GM21447 (cell line): ENCODE measurements at regions not wholly inside any gene's neighbourhood (a gene's known extent, or its start where the extent isn't known, plus 50 kb on each side); places are given as distances from the start of the nearest gene placed in this dataset.

Experiments
- ATAC-seq: cut with Tn5 transposase; IDR thresholded peaks from one replicate; pipeline ENCODE4 v1.9.1; 2021; ENCODE audit not compliant: unreplicated experiment

DNA sequence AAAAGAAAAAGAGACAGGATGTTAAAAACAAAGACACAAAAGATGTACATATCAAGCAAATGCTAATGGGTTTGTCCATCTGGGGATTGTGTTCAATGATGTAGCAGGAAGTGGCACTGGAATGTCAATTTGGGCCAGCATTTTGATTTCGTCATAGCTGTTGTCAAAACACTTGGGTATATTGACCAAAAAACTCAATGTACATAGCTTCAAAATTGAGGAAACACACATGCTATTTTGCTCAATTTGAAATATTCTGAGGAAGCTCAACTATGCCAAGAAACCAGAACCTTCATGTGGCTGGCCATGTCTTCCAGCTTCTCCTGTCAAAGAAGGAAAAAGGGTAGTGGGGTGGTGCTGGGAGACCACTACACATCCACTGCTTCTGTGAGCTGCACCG lies 212.7 kb upstream of the GHITM start:
- no peak for ATAC-seq

DNA sequence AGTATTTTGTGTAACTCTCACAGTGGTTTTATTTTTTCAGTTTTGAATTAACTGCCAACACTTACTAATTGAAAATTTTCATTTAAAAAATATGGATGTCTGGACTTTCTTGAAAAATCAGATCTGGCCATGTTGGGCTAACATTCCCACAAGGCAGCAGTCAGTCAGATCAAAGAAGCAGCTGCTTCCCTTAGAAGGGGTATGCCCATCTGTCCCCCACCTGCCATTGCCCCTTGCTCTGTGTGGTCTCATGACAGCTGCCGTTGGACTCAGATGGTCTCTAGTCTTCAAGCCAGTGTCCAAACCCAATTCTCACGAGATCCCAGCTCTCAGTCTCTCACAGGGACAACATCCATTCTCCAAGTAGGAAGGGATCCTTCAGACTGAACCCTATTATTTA lies 212.1 kb upstream of the GHITM start:
- no peak for ATAC-seq

DNA sequence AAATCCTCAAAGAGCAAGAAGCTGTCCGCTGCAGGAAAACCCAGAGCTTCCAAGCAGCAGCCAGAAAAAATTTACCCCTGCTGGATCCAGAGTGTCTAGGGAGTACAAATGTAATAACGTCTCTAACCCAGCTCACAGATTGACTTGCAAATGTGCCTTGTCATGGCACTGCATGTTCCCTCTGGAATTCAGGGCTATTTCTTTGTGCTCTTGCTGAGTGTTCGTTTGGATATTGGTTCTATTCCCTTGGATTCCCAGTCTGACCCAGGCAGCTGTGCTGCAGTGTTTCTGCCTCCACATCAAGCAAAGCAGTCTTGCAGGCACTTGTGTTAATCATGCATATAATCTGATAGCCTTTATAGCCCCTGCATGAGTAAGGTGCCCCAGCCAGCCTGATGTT lies 209.9 kb upstream of the GHITM start:
- no peak for ATAC-seq

DNA sequence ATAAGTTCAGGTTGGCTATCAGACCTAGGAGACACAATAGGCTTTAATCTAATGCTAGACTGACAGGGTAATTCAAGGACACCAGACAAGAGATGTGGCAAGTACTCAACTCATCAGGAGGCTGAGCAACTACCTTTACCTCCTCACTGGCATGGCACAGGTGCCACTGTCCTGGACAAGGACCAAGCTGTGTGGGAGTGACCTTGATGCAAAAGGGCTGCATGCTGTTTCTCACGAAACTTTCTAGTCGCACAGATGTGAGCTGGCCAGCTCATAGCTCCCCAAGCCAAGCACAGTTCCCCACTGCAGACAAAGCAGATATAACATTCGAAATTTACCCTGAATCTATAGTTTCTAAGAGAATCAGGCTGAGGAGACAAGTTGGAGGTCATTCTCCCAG lies 207.6 kb upstream of the GHITM start:
- no peak for ATAC-seq

DNA sequence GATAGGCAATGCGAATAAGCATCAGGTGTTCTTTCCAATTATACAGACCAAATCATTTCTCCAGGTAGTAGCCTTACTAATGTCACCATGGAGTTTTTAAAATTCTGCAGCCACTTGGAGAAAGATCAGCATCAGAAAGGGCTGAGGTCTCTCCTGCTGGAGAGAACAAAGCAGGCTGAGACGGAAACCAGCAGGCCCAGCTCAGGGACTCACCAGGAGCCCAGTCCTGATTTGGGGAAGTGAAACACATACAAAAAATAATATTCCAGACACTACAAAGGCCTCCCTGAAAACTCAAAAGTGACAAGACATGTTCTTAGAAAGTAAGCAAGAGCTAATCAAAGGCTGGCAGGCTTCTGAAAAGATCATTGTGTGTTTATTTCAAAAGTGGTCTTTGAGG lies 207.1 kb upstream of the GHITM start:
- no peak for ATAC-seq

DNA sequence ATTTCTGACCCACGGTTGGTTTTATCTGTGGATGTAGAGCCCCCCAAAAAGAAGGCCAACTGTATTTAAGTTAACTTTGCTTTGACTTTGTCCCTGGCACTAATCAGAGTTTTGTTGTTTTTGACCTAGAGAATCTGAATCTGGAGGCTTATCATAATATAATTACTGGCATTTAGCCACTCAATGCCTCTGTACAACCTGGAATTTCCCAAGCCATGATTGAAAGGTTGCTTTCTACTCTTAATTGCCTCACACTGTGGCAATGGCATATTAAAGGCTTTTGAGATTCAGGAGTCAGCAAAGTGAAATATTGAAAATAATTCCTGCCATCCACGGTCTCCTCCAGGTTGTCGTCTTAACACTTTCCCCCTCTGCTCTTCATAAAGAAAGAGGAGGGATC lies 205.2 kb upstream of the GHITM start:
- ATAC-seq, result no peak

DNA sequence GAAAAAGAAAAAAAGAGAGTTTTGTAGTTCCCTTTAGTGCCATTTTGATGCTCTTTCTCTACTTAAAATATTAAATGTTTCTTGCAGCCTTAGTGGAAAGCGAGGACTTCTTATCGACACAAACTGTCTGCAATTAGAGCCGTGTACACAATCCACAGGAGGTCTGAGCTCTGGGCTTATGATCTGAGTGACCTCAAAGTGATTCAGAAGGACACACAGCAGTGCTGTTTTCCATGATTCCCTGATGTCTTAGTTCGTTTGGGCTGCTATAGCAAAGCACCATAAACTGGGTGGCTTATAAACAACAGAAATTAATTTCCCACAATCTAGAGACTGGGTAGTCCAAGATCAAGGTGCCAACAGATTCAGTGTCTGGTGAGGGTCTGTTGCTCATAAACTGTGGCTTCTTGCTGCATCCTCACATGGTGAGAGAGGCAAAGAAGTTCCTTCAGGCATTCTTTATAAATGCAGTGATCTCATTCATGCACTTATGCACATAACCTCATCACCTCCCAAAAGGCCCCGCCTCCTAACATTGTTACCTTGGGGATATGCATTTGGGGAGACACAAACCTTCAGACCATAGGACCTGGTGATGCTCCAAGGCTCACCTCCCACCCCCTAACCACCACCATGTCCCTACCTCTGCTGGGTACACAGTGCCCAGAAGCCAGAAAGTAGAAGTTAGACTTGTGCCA lies 204.5 kb upstream of the GHITM start:
- ATAC-seq, result no peak

DNA sequence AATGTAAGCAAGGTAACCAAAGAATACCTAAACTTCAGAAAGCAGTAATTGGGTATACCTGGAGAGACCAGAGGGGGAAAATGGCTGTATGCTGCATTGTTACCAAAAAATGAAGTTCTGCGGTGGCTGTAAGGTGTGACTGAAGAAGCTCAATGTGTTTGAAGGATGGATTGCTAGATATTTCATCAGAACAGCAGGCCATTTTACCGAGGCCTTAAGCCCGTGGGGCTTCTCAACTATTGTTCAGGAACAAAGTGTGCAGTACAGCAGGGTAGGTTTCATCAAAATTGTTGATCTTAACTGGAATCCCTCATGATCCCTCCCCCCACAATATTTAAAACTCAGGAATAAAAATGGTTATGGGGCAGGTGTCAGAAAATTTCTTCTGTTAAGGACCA lies 204.0 kb upstream of the GHITM start:
- no peak for ATAC-seq

DNA sequence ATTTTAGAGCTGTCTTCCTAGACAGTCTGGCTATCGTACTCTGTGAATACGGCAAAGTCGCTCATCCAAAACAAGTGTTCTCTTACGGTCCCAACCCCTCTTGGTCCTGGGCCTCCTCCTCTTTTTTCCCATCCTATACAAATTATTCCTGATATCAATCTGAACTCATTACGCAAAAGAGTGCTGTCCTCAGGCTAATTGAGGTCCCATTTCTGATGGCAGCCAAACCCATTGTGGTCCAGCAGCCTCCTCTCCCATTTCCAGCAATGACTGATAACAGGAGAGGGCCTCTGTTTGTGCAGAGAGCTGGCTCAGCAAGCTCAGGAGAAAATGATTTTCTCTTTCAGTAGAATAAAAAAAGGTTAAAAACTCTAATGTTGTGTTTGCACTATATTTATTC lies 203.4 kb upstream of the GHITM start:
- ATAC-seq, result no peak

DNA sequence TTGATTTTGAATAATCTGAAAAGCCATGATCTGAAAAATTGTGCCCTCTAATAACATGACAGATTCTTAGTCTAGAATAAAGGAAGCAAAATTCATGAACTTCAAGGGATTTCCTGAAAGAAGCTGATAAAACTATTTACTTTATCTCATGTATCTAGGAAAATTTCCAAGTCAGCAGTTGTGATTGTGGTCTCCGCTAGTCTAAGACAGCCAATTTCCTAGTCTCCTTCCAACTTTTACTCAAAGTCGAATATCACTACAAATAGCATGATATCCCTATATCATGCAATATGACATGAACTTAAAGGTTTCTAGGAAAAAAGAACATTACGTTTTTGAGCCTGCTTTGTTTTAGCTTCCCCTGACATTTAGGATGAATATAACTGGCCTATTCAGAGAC lies 202.1 kb upstream of the GHITM start:
- no peak for ATAC-seq

DNA sequence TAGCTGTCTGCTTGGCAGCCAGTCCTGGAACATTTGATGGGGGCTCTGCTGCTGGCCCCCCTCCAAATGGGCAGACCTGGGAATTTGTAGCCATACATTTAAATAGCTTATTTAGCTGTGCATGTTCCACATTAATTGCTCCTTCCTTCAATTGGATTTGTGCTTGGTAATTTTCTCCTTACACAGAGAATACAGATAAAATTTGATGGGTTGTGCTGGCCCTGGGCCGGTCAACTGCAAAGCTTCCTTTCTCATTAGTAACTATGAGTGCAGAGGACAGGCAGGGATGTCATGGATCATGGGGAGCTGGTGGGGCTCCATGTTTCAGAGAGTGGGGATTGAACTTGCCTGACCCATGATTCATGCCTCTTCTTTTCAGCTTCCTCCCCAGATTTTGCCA lies 201.5 kb upstream of the GHITM start:
- no peak for ATAC-seq

DNA sequence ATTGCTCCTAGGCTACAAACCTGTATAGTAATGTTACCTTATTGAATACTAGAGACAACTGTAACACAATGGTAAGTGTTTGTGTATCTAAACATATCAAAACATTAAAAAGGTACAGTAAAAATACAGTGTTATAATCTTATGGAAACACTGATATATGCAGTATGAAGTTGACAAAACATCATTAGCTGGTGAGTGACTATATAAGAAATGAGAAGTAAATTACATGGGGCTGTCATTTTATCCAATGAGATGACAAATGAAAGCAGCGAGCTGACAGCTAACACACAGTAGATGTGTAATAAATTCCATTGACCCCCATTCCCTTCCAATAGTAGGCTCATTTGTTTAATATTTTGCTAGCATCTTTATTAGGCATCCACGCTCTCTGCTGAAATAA lies 198.1 kb upstream of the GHITM start:
- ATAC-seq, result no peak

DNA sequence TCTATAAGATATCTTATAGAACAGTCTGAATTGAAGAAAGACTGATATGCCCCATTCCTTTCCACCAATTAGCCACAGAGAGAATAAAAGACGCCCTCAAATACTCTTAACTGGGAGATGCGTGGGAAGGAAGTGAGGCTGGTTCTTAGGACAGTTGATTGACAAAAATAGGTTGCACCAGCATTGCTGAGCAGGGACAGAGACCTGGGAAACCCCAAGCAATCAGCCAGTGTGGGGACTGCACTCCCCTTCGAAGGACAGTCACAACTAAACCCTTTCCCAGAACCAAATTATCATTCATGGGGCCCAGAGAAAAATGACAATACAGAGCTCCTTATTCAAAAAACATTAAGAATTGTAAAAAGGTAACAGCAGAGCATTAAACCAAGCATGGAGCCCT lies 196.9 kb upstream of the GHITM start:
- ATAC-seq, result no peak

DNA sequence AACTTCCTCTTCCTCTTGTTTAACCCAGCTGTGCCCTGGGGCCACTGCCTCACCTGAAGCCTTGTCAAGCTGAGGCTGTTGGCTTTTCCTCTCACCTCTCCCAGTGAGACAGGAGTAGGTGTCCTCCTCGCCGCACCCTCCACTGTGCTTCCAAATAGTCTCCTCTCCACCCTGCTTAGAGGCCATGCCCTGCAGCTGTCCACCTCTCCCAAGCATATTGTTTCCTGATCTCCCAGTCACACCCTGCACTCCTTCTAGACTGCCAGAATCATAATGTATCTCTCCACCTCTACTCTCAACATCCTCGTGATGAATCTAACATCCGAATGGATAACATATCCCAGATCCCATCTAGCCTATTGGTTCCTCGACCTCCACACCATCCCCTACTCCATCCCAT lies 196.3 kb upstream of the GHITM start:
- no peak for ATAC-seq

DNA sequence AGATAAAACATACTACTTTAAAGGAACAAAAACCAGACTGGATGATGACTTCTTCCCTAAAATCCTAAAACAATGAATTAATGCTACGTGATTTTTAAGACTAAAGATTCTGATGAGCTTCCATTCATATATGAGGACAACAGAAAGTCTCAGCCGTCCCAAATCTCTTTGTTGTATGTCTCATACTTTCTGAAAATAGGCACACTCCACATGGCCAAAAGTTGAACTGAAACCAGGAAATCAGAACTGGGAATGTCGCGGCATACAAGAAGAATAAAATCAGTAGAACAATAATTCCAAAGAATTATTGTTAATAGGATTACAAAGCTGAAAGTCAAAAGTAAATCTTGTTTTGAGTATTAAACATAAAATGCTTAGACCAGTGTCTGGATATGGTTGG lies 195.4 kb upstream of the GHITM start:
- no peak for ATAC-seq

DNA sequence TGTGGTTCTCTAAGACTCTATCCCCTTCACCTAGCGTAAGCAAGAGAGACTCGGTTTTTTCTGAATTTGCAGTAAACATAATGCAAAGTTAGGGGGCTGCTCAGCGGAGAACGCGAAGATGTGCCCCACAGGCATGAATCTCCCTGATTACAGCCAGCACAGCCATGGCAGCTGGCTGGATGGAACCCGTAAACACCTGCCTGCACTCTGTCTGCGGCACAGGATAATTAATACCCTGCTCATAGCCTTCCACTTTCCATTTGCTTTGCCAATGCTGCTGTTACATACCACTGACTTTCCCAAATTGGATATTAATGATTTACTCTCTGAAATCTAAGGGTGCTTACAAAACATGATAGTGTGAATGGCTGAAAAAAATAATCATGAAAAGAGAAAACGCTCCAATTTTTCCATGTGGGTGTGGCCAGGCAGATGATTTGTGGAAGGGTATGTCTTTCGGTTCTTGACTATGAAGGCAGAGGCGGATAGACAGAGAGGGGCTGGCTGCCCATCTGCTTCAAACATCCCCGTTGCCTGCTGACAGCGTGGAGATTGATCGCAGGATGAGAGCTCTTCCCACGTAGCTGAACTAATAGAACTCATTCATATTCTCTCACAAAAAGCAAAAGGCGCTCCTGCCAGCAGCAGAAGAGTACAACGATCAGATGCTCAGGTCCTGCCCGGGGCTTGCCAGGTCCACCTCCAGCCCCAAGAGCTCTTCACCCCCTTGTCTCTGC lies 193.2 kb upstream of the GHITM start:
- no peak for ATAC-seq

DNA sequence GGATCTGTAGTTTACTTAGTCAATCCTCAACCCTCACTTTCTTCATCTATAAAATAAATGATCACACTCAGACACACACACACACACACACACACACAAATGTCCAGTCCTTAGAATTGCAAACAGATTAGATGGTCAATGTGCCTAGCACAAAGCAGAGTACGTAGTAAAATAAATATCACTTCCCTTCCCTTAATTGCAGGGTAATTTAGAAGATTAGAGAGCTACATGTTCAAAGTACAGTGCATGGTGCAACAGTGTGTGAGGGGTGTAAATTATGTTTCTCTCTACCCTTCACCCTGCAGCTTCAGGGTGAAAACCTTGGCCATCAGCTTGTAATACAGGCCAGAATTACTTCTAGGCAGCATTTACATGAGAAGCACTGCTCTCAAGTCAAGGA lies 187.0 kb upstream of the GHITM start:
- ATAC-seq, result no peak

DNA sequence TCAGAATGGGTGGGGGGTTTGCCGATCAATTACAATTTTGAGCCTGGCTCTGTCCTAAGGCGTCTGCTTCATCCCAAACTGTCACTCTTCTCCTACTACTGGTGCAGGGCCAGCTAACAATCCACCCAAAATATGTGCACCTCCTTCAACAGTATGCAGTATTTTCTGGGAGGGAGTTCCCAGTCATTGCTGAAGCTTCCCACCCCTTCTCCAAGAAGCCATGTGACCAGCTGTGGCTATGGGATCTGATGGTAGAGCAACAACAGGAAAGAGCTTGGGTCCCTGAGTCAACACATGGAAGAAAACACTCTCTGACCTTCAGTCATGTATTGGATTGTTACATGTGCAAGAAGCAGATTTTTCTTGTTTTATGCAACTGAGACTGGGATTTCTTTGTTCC lies 185.7 kb upstream of the GHITM start:
- ATAC-seq, result no peak

DNA sequence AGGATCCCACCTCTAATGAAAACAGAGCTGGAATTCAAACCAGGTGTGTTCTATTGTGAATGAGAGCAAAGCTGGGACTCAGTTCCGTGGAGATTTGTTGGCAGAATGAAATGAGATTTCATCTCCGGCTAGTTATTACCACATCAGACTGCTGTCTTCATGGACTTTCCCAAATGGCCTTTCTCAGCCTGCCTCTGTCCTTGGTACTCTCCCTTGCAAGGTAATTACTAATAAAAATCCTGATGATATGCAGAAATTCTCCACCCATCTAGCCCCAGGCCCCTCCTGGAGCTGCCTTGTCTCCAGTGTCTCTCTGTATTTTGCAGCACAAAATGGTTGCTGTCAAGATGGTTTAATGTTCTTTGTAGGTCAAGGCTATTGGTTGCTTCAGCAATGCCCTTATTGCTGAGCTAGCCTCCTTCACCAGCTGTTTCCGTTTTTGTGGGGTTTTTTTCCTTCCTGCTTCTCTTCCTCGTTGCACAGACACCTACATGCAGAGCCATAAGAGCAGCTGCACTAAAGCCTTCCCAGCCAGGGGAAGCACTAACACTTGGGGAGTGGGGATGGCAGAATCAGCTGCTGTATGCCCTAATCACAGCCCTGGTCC lies 185.0 kb upstream of the GHITM start:
- ATAC-seq, result no peak

DNA sequence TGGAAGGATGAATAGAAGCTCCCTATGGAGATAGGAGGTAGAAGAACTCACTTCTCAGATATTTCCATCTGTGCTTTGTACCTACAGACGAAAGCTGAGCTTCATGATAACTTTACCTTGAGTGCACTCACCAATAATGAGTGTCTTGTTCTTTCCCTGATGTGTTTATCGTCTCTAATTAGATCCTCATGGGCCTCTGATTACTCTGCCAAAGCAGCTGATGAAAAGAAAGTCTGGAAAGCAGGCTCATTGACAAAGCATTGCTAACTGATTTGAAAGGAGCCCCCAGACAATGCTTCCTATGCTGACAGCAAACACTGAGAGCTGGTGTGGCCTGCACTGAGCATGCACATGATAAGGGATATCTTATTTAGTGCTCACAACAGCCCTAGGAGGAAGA lies 183.9 kb upstream of the GHITM start:
- ATAC-seq, result no peak

DNA sequence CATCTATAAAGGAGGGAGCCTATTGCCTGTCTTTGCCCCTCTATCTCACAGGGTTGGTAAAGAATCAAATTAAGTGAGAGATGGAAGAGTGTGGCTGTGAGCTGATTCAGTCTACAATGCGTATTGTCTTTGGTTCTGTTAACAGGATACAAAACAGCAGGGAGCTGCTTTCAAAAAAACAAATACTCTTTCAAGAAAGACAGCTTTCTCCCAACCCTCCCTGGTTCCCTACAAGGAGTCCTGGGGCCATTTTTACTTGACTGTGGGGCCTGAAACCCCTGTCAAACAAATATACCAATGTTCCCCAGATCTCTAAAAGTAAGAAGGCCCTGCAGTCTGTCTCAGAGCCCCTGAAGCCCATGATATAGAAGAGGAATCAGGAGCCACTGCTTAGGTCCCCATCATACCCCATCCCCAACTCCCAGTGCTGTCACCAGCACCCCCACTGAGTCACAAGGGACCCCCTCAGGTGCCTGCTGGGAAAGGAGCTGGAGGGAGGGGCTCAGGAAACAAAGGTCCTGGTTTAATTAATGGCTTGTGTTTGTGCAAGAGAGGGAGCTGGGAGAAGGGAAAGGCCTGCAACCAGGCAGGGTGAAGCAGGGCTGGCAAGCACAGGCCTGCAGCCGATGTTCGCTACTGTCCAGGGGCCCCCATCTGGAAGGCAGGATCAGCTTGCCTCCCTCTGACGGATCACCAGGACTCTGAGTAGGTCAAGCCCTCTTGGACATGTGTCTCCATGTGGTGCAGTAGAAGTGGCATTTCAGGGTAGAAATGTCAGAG lies 182.0 kb upstream of the GHITM start:
- ATAC-seq, result no peak

DNA sequence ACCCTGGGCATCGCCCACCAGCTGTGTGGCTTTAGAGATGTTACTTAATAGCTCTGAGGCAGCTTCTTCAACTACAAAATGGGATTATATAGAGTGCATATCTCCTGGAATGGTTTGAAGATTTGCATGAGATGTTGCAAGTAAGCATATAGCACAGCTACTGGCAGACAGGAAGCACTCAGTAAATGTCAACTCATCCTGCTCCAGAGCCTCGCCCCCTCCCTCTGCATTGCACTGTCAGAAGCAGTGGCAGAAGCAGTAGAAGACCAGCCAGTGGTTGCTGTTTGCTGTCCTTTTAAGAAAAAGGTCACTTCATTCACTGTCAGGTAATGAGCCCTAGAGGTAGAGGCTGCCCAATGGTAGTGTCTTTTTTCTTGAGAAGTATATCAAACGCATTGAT lies 180.0 kb upstream of the GHITM start:
- ATAC-seq, result no peak
